Peyer's patch (tissue), 4 donors: ENCODE measurements at regions not wholly inside any gene's neighbourhood (a gene's known extent, or its start where the extent isn't known, plus 50 kb on each side); places are given as distances from the start of the nearest gene placed in this dataset.

Experiments
- DNase-seq, 3 donors: peaks; one replicate each; pipeline ENCODE4 v3.0.0-alpha.2; 2017 to 2019
- H3K27ac ChIP-seq, 4 donors: fragments of 200-600 bp; sonication (generic); one replicate each; pipeline ENCODE4 v1.5.1; 2016 to 2019
- H3K27me3 ChIP-seq, 2 donors: fragments of 200-600 bp; sonication (generic); one replicate each; pipeline ENCODE4 v1.5.1; 2019
- H3K36me3 ChIP-seq, 3 donors: fragments of 200-600 bp; sonication (generic); one replicate each; pipeline ENCODE4 v1.5.1; 2016 to 2019
- H3K4me1 ChIP-seq, 4 donors: fragments of 200-600 bp; sonication (generic); one replicate each; pipeline ENCODE4 v1.5.1; 2016 to 2019
- H3K4me3 ChIP-seq, 4 donors: fragments of 200-600 bp; sonication (generic); 1 replicate in 3 of 4; 2 replicates in 1 of 4; pipeline ENCODE4 v1.5.1; 2016 to 2019; ENCODE audit warnings: mild to moderate bottlenecking in 1 of 4
- H3K9me3 ChIP-seq, 4 donors: fragments of 200-600 bp; sonication (generic); one replicate each; pipeline ENCODE4 v1.5.1; 2016 to 2019; ENCODE audit warnings: mild to moderate bottlenecking in 1 of 4
- CTCF ChIP-seq, 6 experiments: fragments of 450-650 bp in 4 of 6; fragments of 200-600 bp in 2 of 6; sonication (generic) in 1 of 6; IDR thresholded peaks; one replicate each; pipeline ENCODE4 v1.5.1; 2017 to 2019; ENCODE audit warnings: antibody characterized with exemption in 6 of 6, mild to moderate bottlenecking in 3 of 6, moderate library complexity in 1 of 6
- POLR2A ChIP-seq, 2 donors: fragments of 450-650 bp; IDR thresholded peaks; one replicate each; pipeline ENCODE4 v1.5.1; 2017; ENCODE audit warnings: antibody characterized with exemption in 2 of 2, mild to moderate bottlenecking in 2 of 2, moderate library complexity in 2 of 2
- small RNA-seq, 2 donors: library from RNA; depleted of rRNA; stranded (forward); fragments of <200 nt; gene quantifications; one replicate each; pipeline ENCODE3, GENCODE V24; 2016

GRCh38 chr6:19781269-19781668, 55.9 kb upstream of the ID4 start:
- no peak for TF ChIP-seq POLR2A (IDR thresholded peaks at IDR 0.05)
- TF ChIP-seq CTCF (IDR thresholded peaks at IDR 0.05), result no peak
- DNase-seq, result no peak
- no peaks in the 10 kb centered on the region for H3K9me3 ChIP-seq

GRCh38 chr6:19782588-19782987, 54.6 kb upstream of the ID4 start:
- Histone ChIP-seq H3K9me3 (no peaks in the 10 kb centered on the region), H3K4me3 (no peak overlapping the region), H3K27me3 (no peaks in the 10 kb centered on the region), H3K4me1 (no peaks in the 10 kb centered on the region), H3K36me3 (no peaks in the 10 kb centered on the region), H3K27ac (no peak overlapping the region)
- no peak for DNase-seq
- TF ChIP-seq CTCF (IDR thresholded peaks at IDR 0.05), result no peak
- TF ChIP-seq POLR2A (IDR thresholded peaks at IDR 0.05), result no peak

More at GRCh38 chr6:19781269-19781668, 55.9 kb upstream of the ID4 start:
- Histone ChIP-seq H3K27ac (no peak overlapping the region), H3K36me3 (no peaks in the 10 kb centered on the region), H3K27me3 (no peaks in the 10 kb centered on the region), H3K4me1 (no peaks in the 10 kb centered on the region), H3K4me3 (no peak overlapping the region)

Small RNA genes in the stretch of these regions (small RNA-seq; reads per million reads assigned to genes)
- gene MIR548A1 (0 reads per million in 2 donors), gene RNA5SP205 (0 reads per million in 2 donors), gene RNU6-801P (0 reads per million in 2 donors)
